HL-60 (cell line): ENCODE measurements at regions not wholly inside any gene's neighbourhood (a gene's known extent, or its start where the extent isn't known, plus 50 kb on each side); places are given as distances from the start of the nearest gene placed in this dataset.

Source experiments
- GABPA ChIP-seq: IDR thresholded peaks from 2 replicates; pipeline ENCODE4 v1.6.1; 2012; ENCODE audit warnings: low read depth
- SPI1 ChIP-seq: IDR thresholded peaks from 2 replicates; pipeline ENCODE4 v1.6.1; 2012; ENCODE audit warnings: low read depth, mild to moderate bottlenecking, borderline replicate concordance
- TF ChIP-seq, protein P1 (sequence below): IDR thresholded peaks from one replicate; pipeline ENCODE4 v1.5.1; 2011; ENCODE audit warnings: low read length, control low read depth, inconsistent platforms; ENCODE audit not compliant: insufficient read depth
- TF ChIP-seq, protein P2 (sequence below): IDR thresholded peaks from 2 replicates; pipeline ENCODE4 v1.6.1; 2012; ENCODE audit warnings: low read depth; ENCODE audit not compliant: insufficient replicate concordance

DNA sequence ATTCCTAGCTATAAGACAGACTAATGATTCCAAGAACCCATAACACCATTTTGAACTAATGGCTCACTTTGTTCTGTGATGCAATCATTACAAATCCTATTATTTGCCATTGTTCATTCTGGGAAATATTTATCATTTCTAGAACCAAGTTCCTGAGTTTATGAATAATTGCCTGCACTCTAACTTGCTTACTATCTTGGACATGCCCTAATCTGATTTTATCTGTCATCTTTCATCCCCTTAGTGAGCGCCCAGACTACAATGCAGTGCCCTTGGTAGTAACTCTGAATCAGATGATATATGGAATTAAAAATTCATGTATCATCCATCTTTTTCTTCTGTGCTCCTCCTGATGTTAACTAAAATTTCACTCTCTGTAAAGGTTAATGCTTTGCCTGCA is 703.1 kb upstream of the MDGA2 start:
- TF ChIP-seq, protein P1, sequence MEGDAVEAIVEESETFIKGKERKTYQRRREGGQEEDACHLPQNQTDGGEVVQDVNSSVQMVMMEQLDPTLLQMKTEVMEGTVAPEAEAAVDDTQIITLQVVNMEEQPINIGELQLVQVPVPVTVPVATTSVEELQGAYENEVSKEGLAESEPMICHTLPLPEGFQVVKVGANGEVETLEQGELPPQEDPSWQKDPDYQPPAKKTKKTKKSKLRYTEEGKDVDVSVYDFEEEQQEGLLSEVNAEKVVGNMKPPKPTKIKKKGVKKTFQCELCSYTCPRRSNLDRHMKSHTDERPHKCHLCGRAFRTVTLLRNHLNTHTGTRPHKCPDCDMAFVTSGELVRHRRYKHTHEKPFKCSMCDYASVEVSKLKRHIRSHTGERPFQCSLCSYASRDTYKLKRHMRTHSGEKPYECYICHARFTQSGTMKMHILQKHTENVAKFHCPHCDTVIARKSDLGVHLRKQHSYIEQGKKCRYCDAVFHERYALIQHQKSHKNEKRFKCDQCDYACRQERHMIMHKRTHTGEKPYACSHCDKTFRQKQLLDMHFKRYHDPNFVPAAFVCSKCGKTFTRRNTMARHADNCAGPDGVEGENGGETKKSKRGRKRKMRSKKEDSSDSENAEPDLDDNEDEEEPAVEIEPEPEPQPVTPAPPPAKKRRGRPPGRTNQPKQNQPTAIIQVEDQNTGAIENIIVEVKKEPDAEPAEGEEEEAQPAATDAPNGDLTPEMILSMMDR, result no peak
- TF ChIP-seq, protein P2, sequence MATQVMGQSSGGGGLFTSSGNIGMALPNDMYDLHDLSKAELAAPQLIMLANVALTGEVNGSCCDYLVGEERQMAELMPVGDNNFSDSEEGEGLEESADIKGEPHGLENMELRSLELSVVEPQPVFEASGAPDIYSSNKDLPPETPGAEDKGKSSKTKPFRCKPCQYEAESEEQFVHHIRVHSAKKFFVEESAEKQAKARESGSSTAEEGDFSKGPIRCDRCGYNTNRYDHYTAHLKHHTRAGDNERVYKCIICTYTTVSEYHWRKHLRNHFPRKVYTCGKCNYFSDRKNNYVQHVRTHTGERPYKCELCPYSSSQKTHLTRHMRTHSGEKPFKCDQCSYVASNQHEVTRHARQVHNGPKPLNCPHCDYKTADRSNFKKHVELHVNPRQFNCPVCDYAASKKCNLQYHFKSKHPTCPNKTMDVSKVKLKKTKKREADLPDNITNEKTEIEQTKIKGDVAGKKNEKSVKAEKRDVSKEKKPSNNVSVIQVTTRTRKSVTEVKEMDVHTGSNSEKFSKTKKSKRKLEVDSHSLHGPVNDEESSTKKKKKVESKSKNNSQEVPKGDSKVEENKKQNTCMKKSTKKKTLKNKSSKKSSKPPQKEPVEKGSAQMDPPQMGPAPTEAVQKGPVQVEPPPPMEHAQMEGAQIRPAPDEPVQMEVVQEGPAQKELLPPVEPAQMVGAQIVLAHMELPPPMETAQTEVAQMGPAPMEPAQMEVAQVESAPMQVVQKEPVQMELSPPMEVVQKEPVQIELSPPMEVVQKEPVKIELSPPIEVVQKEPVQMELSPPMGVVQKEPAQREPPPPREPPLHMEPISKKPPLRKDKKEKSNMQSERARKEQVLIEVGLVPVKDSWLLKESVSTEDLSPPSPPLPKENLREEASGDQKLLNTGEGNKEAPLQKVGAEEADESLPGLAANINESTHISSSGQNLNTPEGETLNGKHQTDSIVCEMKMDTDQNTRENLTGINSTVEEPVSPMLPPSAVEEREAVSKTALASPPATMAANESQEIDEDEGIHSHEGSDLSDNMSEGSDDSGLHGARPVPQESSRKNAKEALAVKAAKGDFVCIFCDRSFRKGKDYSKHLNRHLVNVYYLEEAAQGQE, result no peak
- TF ChIP-seq GABPA, result no peak
- TF ChIP-seq SPI1, result no peak
